ENCODE measurements at regions not wholly inside any gene's neighbourhood (a gene's known extent, or its start where the extent isn't known, plus 50 kb on each side); places are given as distances from the start of the nearest gene placed in this dataset.
"Not testable (repeated sequence)": the region's sequence is repeated elsewhere in the genome, so short reads cannot be mapped to it uniquely, and the experiment has no call there.

GRCh38 chr20:47406849-47407682 is 50.6 kb upstream of the ZMYND8 start:
- no peak for DNase-seq

- DNase-seq, result peak; percentile 29
Measured at GRCh38 chr20:47411161-47411560, 54.7 kb upstream of the ZMYND8 start.

- no peak for DNase-seq
Measured at GRCh38 chr20:47412083-47412482, 55.6 kb upstream of the ZMYND8 start.

GRCh38 chr20:47413189-47413588 is 56.7 kb upstream of the ZMYND8 start:
- no peak for DNase-seq

GRCh38 chr20:47417245-47418068 is 61.0 kb upstream of the ZMYND8 start:
- DNase-seq, result no peak

GRCh38 chr20:47418069-47418757 is 61.7 kb upstream of the ZMYND8 start:
- no peak for DNase-seq

GRCh38 chr20:47419953-47420514 is 63.5 kb upstream of the ZMYND8 start:
- DNase-seq, result no peak

GRCh38 chr20:47421076-47421475 is 64.6 kb upstream of the ZMYND8 start:
- no peak for DNase-seq

- no peak for DNase-seq
Measured at GRCh38 chr20:47423586-47423985, 67.1 kb upstream of the ZMYND8 start.

- DNase-seq, result no peak
Measured at GRCh38 chr20:47427067-47427466, 70.6 kb upstream of the ZMYND8 start.

- no peak for DNase-seq
Measured at GRCh38 chr20:47427746-47428145, 71.2 kb upstream of the ZMYND8 start.

GRCh38 chr20:47428164-47428563 is 71.7 kb upstream of the ZMYND8 start:
- DNase-seq, result no peak

GRCh38 chr20:47428851-47429336 is 72.4 kb upstream of the ZMYND8 start:
- DNase-seq, result no peak

GRCh38 chr20:47429409-47429808 is 72.3 kb upstream of the NCOA3 start:
- no peak for DNase-seq

- DNase-seq, result no peak
Measured at GRCh38 chr20:47430862-47431588, 70.7 kb upstream of the NCOA3 start.

GRCh38 chr20:47432834-47433210 is 68.9 kb upstream of the NCOA3 start:
- no peak for DNase-seq

- DNase-seq, result not testable (repeated sequence)
Measured at GRCh38 chr20:47434128-47434779, 67.4 kb upstream of the NCOA3 start.

GRCh38 chr20:47438464-47439381 is 63.0 kb upstream of the NCOA3 start:
- DNase-seq, result no peak

- DNase-seq, result no peak
Measured at GRCh38 chr20:47440857-47441773, 60.6 kb upstream of the NCOA3 start.
